Tibial nerve (tissue), 3 donors: ENCODE measurements at regions not wholly inside any gene's neighbourhood (a gene's known extent, or its start where the extent isn't known, plus 50 kb on each side); places are given as distances from the start of the nearest gene placed in this dataset.

ENCODE experiments used
- POLR2A ChIP-seq, 2 donors: fragments of 450-650 bp; IDR thresholded peaks; one replicate each; pipeline ENCODE4 v1.6.1; 2017; ENCODE audit warnings: antibody characterized with exemption in 2 of 2, mild to moderate bottlenecking in 2 of 2, moderate library complexity in 2 of 2
- TF ChIP-seq, protein P1 (sequence below), 5 experiments: fragments of 200-600 bp in 3 of 5; fragments of 450-650 bp in 2 of 5; sonication (generic) in 3 of 5; IDR thresholded peaks; one replicate each; pipeline ENCODE4 v1.5.1; 2016 to 2019; ENCODE audit warnings: antibody characterized with exemption in 5 of 5, mild to moderate bottlenecking in 3 of 5, moderate library complexity in 2 of 5

DNA sequence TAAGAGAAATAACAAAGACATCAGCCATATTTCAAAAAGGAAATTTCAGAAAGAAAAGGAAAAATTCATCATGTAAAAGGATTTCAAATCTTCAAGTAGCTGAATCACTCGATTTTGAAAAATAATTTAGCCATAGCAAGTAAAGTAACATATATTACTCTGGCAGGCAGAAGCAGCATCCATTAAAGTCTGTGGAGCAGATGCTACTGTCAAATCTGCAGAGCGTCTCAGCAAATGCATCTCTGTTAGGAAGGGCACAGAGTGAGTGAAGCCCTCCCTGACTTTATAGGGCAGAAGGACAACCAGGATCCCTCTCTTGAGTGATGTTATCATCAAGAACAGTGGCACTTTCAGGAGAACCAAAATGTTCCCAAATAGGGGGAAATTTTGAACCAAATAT, 445.5 kb downstream of the EFNB2 start:
- TF ChIP-seq, protein P1, sequence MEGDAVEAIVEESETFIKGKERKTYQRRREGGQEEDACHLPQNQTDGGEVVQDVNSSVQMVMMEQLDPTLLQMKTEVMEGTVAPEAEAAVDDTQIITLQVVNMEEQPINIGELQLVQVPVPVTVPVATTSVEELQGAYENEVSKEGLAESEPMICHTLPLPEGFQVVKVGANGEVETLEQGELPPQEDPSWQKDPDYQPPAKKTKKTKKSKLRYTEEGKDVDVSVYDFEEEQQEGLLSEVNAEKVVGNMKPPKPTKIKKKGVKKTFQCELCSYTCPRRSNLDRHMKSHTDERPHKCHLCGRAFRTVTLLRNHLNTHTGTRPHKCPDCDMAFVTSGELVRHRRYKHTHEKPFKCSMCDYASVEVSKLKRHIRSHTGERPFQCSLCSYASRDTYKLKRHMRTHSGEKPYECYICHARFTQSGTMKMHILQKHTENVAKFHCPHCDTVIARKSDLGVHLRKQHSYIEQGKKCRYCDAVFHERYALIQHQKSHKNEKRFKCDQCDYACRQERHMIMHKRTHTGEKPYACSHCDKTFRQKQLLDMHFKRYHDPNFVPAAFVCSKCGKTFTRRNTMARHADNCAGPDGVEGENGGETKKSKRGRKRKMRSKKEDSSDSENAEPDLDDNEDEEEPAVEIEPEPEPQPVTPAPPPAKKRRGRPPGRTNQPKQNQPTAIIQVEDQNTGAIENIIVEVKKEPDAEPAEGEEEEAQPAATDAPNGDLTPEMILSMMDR (IDR thresholded peaks at IDR 0.05) = no peak
- TF ChIP-seq POLR2A (IDR thresholded peaks at IDR 0.05) = no peak
